RWPE2 (cell line): ENCODE measurements at regions not wholly inside any gene's neighbourhood (a gene's known extent, or its start where the extent isn't known, plus 50 kb on each side); places are given as distances from the start of the nearest gene placed in this dataset.

ENCODE experiments used
- ATAC-seq: fragments of 200-7000 bp; cut with Tn5 transposase; 3 replicates; pipeline ENCODE4 v1.9.1; 2021; ENCODE audit warnings: low read depth
- DNase-seq: peaks from one replicate; pipeline ENCODE4 v3.0.0-alpha.2; 2020; ENCODE audit warnings: low spot score
- H3K27ac ChIP-seq: fragments of 450-650 bp; 2 replicates; pipeline ENCODE4 v1.5.1; 2017; ENCODE audit warnings: mild to moderate bottlenecking; ENCODE audit not compliant: poor library complexity, severe bottlenecking
- H3K27me3 ChIP-seq: fragments of 250-450 bp; sonication (Bioruptor Pico); 2 replicates; pipeline ENCODE4 v1.5.1; 2021; ENCODE audit warnings: mild to moderate bottlenecking, moderate library complexity; ENCODE audit not compliant: insufficient read depth, poor library complexity, severe bottlenecking
- H3K36me3 ChIP-seq: fragments of 250-450 bp; sonication (Bioruptor Pico); 2 replicates; pipeline ENCODE4 v1.5.1; 2020; ENCODE audit warnings: low read depth, mild to moderate bottlenecking, moderate library complexity
- H3K4me1 ChIP-seq: fragments of 250-450 bp; sonication (Bioruptor Pico); 2 replicates; pipeline ENCODE4 v1.5.1; 2021; ENCODE audit warnings: mild to moderate bottlenecking, moderate library complexity; ENCODE audit not compliant: insufficient read depth, poor library complexity, severe bottlenecking
- H3K4me3 ChIP-seq: fragments of 250-450 bp; sonication (Bioruptor Pico); 2 replicates; pipeline ENCODE4 v1.5.1; 2021; ENCODE audit warnings: mild to moderate bottlenecking, moderate library complexity; ENCODE audit not compliant: severe bottlenecking
- H3K9me3 ChIP-seq: fragments of 250-450 bp; sonication (Bioruptor Pico); 2 replicates; pipeline ENCODE4 v1.5.1; 2021; ENCODE audit warnings: mild to moderate bottlenecking, moderate library complexity; ENCODE audit not compliant: severe bottlenecking
- CTCF ChIP-seq: fragments of 450-650 bp; IDR thresholded peaks from one replicate; pipeline ENCODE4 v1.5.1; 2017; ENCODE audit warnings: mild to moderate bottlenecking, moderate library complexity; ENCODE audit not compliant: poor library complexity, severe bottlenecking

- Histone ChIP-seq H3K27me3 (no peaks in the 10 kb centered on the region), H3K4me1 (no peaks in the 10 kb centered on the region), H3K27ac (no peak overlapping the region), H3K9me3 (no peaks in the 10 kb centered on the region), H3K4me3 (no peak overlapping the region), H3K36me3 (no peaks in the 10 kb centered on the region)
- ATAC-seq = no peak
- DNase-seq = no peak
- TF ChIP-seq CTCF = no peak
Observed at GRCh38 chr3:25153136-25153535, 274.9 kb upstream of the RARB start.

GRCh38 chr3:25153561-25153960, 274.5 kb upstream of the RARB start:
- DNase-seq = no peak
- no peak overlapping the region for H3K4me3 ChIP-seq
- no peaks in the 10 kb centered on the region for H3K4me1 ChIP-seq
- no peaks in the 10 kb centered on the region for H3K9me3 ChIP-seq
- no peak for TF ChIP-seq CTCF
- no peak overlapping the region for H3K27ac ChIP-seq
- no peaks in the 10 kb centered on the region for H3K27me3 ChIP-seq
- no peak for ATAC-seq
- no peaks in the 10 kb centered on the region for H3K36me3 ChIP-seq

GRCh38 chr3:25155652-25156471, 272.2 kb upstream of the RARB start:
- Histone ChIP-seq H3K9me3 (no peaks in the 10 kb centered on the region), H3K36me3 (no peaks in the 10 kb centered on the region), H3K27ac (no peak overlapping the region), H3K4me3 (no peak overlapping the region), H3K27me3 (no peaks in the 10 kb centered on the region), H3K4me1 (no peaks in the 10 kb centered on the region)
- no peak for ATAC-seq
- no peak for DNase-seq
- TF ChIP-seq CTCF = no peak

GRCh38 chr3:25156626-25157025, 271.4 kb upstream of the RARB start:
- no peak overlapping the region for H3K27ac ChIP-seq
- H3K4me1 ChIP-seq = no peaks in the 10 kb centered on the region
- H3K4me3 ChIP-seq = no peak overlapping the region
- TF ChIP-seq CTCF = no peak
- peak; percentile 64; the same call in 2 of the 3 replicates for ATAC-seq
- no peaks in the 10 kb centered on the region for H3K9me3 ChIP-seq
- no peak for DNase-seq
- no peaks in the 10 kb centered on the region for H3K36me3 ChIP-seq
- H3K27me3 ChIP-seq = no peaks in the 10 kb centered on the region

- Histone ChIP-seq H3K27ac (no peak overlapping the region), H3K9me3 (no peaks in the 10 kb centered on the region), H3K27me3 (no peaks in the 10 kb centered on the region), H3K4me1 (no peaks in the 10 kb centered on the region), H3K4me3 (no peak overlapping the region), H3K36me3 (no peaks in the 10 kb centered on the region)
- no peak for ATAC-seq
- no peak for DNase-seq
- TF ChIP-seq CTCF = no peak
Observed at GRCh38 chr3:25165306-25165705, 262.8 kb upstream of the RARB start.
